ENCODE measurements at regions not wholly inside any gene's neighbourhood (a gene's known extent, or its start where the extent isn't known, plus 50 kb on each side); places are given as distances from the start of the nearest gene placed in this dataset.

DNA sequence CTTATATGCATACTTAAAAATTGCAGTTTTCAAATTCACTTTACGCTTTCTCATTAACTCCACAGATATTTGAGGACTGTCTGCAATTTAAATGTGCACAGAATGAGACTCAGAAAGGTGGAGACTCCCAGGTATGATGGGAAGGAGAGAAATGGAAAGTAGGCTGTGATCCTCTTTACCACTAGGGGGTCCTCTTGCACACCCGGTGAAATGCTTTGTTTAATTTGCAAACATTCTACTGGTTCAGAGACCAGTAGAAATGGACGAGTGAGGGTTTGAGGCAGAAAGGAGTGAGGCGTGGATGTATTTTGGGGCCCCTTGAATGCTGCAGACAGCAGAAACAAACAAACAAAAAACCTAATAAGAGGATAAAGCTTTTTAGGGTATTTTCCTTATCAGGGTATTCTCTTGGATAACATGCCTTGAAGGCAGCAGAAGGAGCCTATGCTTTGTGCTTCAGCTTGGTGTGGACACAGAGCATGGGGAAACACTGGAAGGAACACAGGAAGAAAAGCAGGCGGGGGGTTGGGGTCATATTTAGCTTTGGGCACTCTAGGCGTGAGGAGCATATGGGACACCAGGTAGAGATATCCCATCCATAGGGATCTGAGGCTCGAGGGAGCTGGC, 410.1 kb downstream of the DMRT2 start:
- no peaks in the 10 kb centered on the region for H3K27me3 ChIP-seq
- TF ChIP-seq, protein P1, sequence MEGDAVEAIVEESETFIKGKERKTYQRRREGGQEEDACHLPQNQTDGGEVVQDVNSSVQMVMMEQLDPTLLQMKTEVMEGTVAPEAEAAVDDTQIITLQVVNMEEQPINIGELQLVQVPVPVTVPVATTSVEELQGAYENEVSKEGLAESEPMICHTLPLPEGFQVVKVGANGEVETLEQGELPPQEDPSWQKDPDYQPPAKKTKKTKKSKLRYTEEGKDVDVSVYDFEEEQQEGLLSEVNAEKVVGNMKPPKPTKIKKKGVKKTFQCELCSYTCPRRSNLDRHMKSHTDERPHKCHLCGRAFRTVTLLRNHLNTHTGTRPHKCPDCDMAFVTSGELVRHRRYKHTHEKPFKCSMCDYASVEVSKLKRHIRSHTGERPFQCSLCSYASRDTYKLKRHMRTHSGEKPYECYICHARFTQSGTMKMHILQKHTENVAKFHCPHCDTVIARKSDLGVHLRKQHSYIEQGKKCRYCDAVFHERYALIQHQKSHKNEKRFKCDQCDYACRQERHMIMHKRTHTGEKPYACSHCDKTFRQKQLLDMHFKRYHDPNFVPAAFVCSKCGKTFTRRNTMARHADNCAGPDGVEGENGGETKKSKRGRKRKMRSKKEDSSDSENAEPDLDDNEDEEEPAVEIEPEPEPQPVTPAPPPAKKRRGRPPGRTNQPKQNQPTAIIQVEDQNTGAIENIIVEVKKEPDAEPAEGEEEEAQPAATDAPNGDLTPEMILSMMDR (IDR thresholded peaks at IDR 0.05; ENCODE audit: low read depth, low read length), result peak; percentile 59
- no peak overlapping the region for H3K4me3 ChIP-seq
- H3K27ac ChIP-seq, result no peak overlapping the region
- no peaks in the 10 kb centered on the region for H3K36me3 ChIP-seq
- H3K4me1 ChIP-seq (ENCODE audit: low read depth), result no peaks in the 10 kb centered on the region
- no peaks in the 10 kb centered on the region for H3K9me3 ChIP-seq (ENCODE audit: low read depth)
- DNase-seq (ENCODE audit: low read depth in 1 of 2, low spot score in 1 of 2), result peak; percentile 10 to 16

DNA sequence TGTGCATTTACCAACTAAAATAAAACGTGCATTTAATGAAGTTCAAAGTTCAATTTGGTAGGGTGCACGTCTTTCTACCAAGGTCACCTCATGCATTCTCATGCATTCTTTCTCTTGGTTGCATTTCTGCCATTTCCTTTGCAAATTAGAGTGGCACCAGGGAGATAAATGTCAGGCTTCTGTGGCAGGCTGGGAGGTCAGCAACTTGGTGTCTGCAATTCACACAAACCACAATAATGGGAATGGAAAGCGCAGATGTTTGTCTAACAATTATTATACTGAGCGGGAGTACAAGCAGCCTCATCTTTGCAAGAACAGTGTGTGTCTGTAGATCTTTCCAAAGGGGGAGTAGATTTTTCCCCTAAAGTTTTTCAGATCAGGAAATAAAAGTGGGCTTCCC, 411.7 kb downstream of the DMRT2 start:
- TF ChIP-seq, protein P1 (IDR thresholded peaks at IDR 0.05; ENCODE audit: low read depth, low read length), result no peak
- Histone ChIP-seq H3K27ac (no peak overlapping the region), H3K9me3 (ENCODE audit: low read depth) (no peaks in the 10 kb centered on the region), H3K4me1 (ENCODE audit: low read depth) (no peaks in the 10 kb centered on the region), H3K4me3 (no peak overlapping the region), H3K36me3 (no peaks in the 10 kb centered on the region), H3K27me3 (no peaks in the 10 kb centered on the region)
- DNase-seq (ENCODE audit: low read depth in 1 of 2, low spot score in 1 of 2), result no peak

DNA sequence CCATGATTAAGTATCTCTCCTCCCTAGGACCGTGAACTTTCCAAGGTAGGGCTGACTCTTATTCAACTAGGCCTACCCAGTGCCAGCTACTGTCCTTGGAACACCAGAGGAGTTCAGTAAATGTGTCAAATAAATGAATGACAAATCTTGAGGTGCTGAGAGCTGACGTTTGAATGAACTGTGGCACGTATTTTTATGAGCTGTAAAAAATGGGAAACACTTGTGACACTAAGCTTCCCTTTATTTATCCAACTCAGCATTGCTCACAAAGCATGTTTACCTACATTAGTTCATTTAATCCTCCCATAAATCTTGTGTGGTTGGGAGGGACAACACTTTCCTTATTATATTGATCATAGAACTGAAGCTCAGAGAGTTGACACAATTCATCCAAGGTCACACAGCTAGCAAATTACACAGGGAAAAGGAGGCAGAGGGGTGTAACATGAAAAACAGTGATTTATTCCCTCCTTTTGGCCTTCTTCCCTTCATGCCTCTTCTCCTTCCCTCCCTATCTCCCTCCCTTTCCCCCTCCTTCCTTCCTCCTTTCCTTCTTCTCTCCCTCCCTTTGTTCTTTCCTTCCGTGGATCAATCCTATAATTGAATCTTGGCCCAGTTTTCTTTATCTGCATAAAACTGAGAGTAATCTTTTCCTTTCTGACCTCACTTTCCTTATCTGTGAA, 412.6 kb downstream of the DMRT2 start:
- no peak for DNase-seq (ENCODE audit: low read depth in 1 of 2, low spot score in 1 of 2)
- Histone ChIP-seq H3K36me3 (no peaks in the 10 kb centered on the region), H3K27ac (no peak overlapping the region), H3K27me3 (no peaks in the 10 kb centered on the region), H3K4me3 (no peak overlapping the region), H3K4me1 (ENCODE audit: low read depth) (no peaks in the 10 kb centered on the region), H3K9me3 (ENCODE audit: low read depth) (no peaks in the 10 kb centered on the region)
- TF ChIP-seq, protein P1 (IDR thresholded peaks at IDR 0.05; ENCODE audit: low read depth, low read length), result no peak

DNA sequence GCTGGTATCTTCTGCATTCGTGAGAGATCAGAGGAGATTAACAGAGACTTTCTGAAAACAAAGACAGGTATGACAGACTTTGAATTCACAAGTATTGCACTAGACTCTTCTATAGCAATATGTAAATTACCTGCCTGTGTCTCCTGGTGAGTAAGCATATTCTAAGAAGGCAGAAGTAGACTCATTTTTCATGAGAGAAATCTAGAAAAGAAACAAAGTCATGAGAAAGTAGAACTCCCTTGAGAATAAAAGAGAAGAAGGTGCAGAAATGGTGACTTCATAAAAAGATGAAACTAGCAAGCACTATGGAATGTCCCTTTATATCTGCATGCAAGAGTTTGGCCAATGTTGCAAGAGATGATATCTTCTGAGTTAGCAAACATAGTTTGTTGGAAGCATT, 419.8 kb downstream of the DMRT2 start:
- no peaks in the 10 kb centered on the region for H3K4me1 ChIP-seq (ENCODE audit: low read depth)
- TF ChIP-seq, protein P1 (IDR thresholded peaks at IDR 0.05; ENCODE audit: low read depth, low read length), result no peak
- H3K36me3 ChIP-seq, result no peaks in the 10 kb centered on the region

DNA sequence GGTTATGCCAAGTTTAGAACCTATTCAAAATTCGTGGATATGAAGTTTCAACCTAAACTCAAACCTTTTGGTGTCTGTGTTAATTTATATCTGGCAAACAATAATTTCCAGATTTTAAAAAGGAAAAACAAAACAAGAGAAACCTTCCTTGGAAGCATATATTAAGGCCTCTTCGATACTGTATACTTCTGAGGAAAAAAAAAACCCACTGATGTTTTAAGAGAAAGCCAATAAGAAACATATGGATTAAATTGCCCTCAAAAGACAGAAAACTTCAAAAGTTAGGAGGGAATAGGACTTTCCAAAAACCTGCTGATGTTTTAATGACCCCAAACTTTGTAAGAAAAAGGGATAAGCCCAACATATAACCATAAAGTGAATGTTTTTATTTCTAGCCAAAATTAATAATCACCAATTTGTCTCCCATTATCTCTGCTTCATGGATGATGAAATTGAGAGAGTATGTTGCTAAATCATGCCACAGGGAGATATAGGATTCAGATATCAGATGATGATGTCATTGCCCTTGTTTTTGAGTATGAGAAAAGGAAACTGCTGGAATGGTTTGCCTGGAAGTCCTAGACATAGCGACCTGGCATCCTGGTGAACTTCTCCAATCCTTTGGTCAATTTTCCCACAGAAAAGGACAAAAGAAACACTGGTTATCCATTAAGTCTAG, 423.9 kb downstream of the DMRT2 start:
- H3K4me3 ChIP-seq, result no peak overlapping the region
- TF ChIP-seq, protein P1 (IDR thresholded peaks at IDR 0.05; ENCODE audit: low read depth, low read length), result no peak
- no peaks in the 10 kb centered on the region for H3K4me1 ChIP-seq (ENCODE audit: low read depth)
- H3K9me3 ChIP-seq (ENCODE audit: low read depth), result no peaks in the 10 kb centered on the region
- no peak overlapping the region for H3K27ac ChIP-seq
- DNase-seq (ENCODE audit: low read depth in 1 of 2, low spot score in 1 of 2), result peak in 1 of 2 donors; percentile 8
- no peaks in the 10 kb centered on the region for H3K36me3 ChIP-seq
- no peaks in the 10 kb centered on the region for H3K27me3 ChIP-seq

More for the DNA sequence above, 419.8 kb downstream of the DMRT2 start:
- DNase-seq (ENCODE audit: low read depth in 1 of 2, low spot score in 1 of 2), result no peak
- Histone ChIP-seq H3K27ac (no peak overlapping the region), H3K9me3 (ENCODE audit: low read depth) (no peaks in the 10 kb centered on the region), H3K4me3 (no peak overlapping the region), H3K27me3 (no peaks in the 10 kb centered on the region)
